Posterior cingulate gyrus (tissue), 11 donors: ENCODE measurements at regions not wholly inside any gene's neighbourhood (a gene's known extent, or its start where the extent isn't known, plus 50 kb on each side); places are given as distances from the start of the nearest gene placed in this dataset.

Experiments used
- DNase-seq, 10 donors: peaks; one replicate each; pipeline versions ENCODE4 v3.0.0 to v3.0.0-alpha.2; 2020 to 2021; ENCODE audit warnings: mixed read lengths in 3 of 10
- intact Hi-C: fragments of 100-400 bp; cut with DNase I; formaldehyde crosslinking; loops from one replicate; pipeline ENCODE4 v1.15.1; 2023

DNA sequence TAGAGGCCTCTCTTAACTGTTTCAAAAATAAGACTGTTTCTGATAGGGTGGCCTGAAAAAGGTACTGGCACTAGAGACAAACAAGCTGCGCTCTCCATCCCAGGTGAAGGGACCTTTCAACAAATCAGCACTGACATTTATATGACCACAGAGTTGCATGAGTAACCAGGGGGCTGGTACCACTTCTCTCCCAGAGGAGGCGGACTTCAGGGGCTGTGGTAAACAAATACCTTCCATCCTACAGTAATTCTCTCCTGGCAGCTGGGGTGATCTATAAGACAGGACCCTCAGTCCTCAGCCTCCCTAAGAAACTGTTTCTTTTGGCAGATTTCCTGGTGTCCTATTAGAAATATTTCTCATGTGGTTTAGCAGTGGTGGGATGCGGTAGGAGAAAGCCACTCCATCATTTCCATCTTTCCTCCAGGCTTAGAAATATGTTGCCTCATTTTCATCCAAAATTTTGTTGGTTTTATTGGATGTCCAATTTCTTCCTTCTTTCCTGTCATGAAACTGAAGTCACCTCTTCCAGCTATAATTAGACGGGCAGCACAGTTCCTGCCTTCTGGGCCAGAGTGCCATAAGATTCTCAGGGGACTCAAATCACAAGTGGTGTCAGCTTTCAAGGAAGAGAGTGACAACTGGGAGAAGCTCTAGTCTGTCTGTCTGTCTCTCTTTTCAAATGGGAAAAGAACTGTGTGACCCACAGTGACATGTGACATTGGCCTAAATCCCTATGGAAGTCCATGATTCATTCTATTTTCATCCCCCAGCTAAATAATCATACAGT, 96.4 kb downstream of the CYRIA start:
- no peak for DNase-seq

DNA sequence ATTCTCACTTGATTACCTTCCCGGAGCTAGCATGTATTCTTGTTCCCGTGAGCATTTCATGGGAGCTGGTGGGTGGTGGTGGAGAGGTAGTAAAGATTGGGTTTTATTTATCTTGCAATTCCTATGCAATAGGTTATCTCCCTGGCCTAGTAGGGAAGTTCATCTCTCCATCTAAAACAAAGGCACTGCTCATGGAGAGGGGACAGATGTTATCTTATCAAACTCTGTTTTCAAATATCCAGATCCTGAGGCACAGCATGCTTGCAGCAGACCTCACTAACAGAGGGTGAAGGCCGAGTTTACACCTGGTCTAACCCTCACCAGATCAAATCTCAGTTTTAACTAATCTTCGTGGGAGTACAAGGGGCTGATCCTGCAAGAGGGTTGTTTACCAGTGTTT, 98.9 kb downstream of the CYRIA start:
- DNase-seq, result no peak
- intact Hi-C loops, result no loop called here

More for the DNA sequence above, 96.4 kb downstream of the CYRIA start:
- intact Hi-C loops, result no loop called here

DNA sequence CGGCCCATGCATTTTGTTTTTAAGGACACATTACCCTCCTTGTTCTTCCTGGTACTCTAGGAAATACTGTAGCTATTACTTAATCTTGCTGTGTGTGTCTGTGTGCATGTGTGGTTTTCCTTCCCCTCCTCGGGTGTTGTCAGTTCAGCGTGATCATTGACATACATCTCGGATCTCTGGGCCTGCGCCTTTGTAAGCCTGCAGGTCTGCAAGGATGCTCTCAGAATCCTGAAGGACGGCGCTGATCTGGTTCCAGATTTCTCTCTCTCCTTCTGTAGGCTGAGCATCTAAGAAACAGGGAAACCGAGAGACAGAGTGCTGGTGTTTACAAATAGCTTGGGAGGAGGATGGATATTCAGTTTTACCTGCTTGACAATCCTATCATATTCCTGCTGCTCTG, 100.2 kb downstream of the CYRIA start:
- intact Hi-C loops, result no loop called here
- DNase-seq, result peak in 4 of 10 donors; percentile 14 to 75 (median 42)

DNA sequence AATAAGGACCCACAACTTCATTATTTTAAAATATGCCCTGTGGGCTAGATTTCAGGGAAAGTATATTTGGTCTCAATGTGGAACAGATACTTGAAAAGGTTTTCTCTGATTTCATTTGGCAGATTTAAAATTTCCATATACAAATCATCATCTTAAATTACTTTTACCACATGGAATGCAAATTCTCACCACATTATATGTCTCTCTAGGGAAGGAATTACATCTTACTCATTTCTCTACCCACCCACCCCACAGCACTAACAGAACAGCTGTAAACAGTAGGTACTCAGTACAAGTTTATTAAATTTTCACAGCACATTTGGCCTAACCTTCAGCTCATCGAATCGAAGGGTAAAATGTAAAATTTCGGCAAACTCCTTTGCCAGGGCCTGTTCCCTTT, 104.0 kb downstream of the CYRIA start:
- no peak for DNase-seq
- intact Hi-C loops, result no loop called here

DNA sequence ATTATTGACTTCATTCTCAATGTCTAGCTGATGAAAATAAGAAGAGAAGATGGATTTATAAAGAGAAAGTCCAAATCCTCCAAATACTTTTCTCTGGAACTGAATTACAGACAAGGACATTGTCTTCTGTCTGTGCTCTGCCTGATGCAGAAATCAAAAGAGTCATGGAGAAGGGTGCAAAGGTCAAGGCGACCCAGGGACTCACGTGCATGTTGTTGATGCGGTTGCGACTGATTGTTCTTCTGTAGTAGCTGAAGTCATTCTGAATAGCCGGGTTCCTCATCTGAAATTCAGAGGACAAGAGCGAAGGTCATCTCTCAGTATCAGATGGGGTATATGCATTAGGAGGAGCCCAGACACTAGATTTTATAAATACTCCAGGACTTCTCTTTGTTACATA, 104.4 kb downstream of the CYRIA start:
- intact Hi-C loops, result no loop called here
- no peak for DNase-seq

DNA sequence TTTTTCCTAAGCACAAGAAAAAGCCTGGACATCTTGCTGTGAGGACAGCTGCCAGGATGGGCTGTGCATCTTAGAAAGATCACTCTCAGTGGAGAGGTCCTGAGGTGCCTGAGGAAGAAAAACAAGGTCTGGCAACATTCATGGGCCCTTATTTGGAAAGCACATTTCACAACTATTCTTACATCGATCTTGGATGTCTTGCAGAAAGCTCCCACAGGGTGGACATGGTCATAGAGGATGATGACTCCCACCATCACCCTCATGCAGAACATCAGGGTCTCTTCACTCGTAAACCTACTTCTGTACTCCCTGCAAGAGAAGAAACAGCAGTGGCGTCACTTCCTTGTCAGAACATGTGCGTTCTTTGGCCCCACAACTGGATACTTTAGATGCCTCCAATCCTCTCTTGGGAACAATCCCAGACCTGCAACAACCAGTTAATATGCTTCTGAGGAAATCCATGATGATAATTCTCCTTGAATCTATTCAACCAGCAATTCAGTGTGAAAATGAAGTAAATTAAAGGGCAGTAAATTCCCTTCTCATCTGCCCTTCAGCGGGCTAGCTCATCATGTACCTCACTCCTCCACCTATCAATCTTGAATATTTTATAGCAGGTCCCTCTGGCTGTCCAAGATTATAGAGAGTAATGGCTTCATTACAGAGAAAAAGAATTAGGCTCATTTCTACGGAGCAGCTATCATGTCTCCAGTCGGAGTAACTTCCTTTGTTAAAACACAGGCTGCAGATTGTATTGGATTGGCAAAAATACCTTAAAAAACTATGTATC, 106.2 kb downstream of the CYRIA start:
- intact Hi-C loops, result loop anchor here (10.0 kb wide), 1 partner anchor 1275 kb away; no protein-coding TSS in a partner anchor
- no peak for DNase-seq

DNA sequence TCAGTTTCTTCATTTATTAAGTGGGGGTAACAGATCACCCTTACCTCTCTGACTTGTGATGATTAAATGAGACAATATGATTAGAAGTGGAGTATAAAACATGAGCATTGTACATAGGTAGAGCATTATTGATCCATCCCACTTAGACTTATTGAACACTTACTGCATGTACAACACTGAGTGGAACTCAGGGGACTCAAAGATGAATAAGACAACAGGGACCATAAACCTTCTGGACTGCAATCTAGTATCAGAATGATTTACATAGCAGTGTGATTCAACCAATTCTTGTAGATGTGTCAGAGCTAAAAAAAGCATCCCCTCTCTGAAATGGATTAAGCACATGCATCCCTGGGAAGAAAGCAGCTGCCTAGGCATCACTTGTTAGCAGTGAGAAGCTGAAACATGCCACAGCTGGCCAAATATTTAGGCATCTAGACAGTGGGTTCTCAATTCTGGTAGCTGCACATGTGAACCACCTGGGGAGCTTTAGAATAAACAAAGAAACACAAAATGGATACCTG, 111.5 kb downstream of the CYRIA start:
- intact Hi-C loops, result loop anchor here (2.0 to 10.0 kb wide), 2 partner anchors 203 to 1269 kb away; no protein-coding TSS in a partner anchor
- no peak for DNase-seq

DNA sequence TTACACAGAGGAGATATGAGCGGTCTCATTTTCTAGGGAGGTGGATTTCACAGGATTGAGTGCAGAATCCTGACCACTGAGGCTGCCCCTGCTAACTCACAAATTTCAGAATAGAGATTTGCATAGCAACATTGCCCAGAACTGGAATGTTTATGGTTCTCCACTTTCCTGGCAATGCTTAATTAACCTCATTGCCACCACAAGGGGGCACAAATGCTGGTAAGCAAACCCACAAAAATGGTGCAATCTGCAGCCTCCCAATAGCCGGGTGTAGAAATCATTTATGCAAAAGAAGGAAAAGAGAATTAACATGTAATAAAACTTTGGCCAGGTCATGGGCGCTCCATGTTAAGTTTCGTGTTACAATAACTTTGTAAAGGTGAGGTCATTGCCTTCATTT, 112.4 kb downstream of the CYRIA start:
- DNase-seq, result peak in 6 of 10 donors; percentile 14 to 82 (median 36)
- intact Hi-C loops, result loop anchor here (1.0 to 10.0 kb wide), 2 partner anchors 55 to 1268 kb away; no protein-coding TSS in a partner anchor

DNA sequence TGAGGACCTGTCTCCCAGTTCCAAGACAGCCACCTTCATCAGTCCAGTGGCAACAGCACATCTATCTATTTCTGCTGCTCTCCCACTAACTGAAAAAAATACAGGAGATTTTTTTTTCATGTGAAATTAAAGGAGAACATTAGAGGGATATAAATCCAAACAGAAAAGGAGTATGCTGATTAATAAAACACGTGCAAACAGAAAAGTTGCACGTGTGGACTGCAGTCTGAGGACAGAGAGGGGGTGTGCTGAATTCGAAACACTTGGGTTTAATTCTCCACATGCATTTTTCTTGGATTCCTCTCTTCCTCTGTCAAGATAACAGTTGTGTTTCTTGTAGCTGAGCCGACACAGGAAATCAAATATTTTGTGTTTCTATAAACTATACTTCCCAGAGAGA, 113.4 kb downstream of the CYRIA start:
- intact Hi-C loops, result loop anchor here (10.0 kb wide), 1 partner anchor 1267 kb away; no protein-coding TSS in a partner anchor
- no peak for DNase-seq

DNA sequence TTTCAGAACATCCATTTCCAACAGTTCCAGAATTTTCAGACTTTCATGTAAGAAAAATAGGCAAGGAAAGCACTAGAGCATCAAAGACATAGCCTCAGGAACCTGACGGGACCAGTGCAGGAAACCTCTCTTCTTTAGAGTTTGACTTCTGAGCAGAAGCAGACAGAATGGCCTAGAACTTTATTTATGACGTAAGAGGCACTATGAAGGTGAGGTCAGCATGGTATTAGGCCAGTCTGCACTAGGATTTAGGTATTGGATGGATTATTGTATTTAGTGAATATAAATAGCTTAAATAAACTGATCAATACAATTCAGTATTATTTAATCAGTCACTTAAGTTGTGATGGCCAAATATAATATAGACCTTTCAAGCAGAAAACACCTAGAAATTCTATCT, 117.6 kb downstream of the CYRIA start:
- intact Hi-C loops, result no loop called here

DNA sequence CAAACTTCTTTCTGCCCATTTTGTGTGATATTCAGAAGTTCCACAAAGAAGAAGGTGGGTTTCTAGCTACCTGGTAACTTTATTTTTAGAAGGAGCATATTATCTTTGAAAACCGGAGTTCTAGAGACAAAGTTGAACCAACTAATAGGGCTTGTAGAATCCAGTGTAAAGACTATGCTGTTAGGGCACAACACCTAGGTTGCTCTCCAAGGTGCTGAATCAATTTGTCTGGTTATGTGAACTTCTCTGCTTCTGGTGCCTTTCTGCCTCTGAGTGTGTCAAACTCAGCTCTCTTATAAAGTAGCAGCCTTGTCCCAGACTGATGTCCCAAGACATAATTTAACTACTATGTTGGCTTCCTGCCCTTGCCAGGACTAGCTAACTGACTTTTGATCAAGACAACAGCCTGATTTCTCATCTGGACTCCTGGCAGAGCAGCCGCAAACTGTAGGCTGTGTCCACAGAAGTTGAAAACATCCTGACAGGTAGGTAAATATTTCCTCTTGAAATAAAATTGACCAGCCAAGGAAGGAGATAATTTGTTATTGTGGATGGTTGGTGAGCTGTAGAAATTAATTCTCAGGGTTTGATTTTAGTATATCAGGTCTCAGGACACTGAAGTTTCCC, 119.4 kb downstream of the CYRIA start:
- intact Hi-C loops, result no loop called here
- no peak for DNase-seq

More for the DNA sequence above, 117.6 kb downstream of the CYRIA start:
- DNase-seq, result no peak

DNA sequence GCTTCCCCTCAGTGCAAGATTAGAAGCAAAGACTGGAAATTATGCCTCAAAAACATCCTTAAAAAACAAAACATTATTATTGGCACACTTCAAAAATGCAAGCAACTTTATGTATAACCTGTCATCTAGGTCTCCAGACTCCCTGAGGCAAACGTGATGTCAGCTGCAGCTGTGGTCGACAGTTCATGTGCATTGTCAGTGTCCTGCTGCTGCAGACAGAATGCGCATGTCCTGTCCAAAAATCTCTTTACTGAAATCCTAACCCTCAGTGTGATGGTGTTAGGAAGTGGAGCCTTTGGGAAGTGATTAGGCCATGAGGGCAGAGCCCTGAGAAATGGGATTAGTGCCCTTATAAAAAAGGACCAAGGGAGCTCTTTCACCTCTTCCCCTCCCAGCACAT, 126.9 kb downstream of the CYRIA start:
- intact Hi-C loops, result no loop called here
- DNase-seq, result no peak

DNA sequence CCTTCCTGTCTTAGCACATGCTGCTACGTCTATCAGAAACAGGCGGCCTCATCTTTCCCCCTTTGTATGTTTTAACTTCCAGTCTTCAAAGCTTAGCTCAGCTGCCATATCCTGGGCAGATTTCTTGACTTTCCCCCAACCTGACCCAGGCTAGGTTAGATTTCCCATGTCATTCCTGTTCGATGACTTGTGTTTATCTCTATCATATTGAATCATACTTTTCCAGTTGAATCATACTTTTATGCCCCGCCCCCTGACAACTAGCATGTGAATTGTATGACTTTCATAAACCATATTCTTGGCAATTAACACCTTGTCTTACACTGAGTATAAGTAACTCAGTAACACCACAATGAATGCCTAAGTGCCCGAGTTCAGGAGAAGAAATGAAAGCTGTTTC, 128.3 kb downstream of the CYRIA start:
- no peak for DNase-seq
- intact Hi-C loops, result no loop called here

DNA sequence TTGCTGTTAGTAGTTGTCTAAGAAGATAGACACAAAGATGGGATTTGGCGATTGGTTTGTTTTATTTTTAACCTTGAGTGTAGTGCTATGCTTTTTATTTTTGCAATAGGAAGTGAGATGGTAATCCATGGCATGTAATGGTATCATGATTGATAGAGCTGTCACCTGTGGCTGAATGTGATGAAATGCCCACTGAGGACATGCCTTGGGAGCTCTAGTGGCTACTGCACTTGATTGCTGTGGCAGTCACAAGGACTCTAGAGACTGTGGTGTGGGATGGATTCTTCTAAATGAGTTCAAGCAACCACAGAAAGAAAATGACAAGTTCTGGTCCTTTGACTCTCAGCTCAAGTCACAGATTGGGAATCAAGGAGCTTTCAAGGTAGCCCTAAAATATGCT, 139.4 kb downstream of the CYRIA start:
- intact Hi-C loops, result no loop called here
- no peak for DNase-seq

DNA sequence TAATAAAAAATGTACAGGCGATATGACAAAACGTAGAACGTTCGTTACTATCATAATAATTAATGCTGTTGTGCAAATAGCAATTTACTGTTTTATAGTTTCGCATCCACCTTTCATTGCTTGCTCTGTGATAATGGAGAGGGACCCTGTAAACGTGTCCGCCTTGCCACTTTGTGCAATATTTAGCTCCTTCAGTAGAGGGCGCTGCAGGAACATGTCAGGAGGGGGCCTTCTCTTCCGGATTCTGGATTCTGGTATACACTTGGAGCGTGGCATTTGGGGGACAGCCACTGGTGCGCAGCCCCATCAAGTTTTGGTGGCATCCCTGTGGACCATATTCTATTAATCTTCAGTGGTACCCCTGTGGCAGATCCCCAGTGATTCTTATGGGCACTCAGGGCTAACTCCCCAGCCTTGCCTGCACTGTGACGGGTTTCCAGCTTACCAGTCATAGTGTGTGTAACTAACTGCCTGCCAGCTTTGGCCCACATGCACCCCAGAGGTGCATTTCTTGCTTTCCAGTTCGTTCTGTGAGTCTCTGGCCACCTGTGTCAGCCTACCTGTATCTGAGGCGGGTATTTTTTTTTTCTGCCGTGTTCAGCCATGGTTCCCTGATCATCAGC, 140.3 kb downstream of the CYRIA start:
- intact Hi-C loops, result no loop called here
- DNase-seq, result no peak

DNA sequence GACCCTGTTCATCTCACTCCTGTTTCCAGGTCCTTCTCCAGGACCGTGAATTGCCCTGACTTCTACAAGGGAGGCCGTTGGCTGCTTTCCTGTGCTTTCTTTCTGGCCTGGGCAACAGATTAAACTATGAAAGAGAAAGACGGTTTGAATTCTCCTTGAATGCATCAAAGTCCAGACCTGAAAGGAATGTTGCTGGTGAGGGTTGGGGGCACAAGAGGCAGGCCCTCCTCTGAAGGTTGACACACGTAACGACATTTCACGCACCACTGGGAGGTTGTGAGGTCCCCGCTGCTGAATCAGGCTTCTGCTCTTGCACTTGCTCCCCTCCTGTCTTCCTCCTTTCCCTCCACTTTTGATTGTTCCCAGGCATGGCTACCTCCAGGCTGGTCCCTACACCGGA, 141.9 kb downstream of the CYRIA start:
- intact Hi-C loops, result no loop called here
- no peak for DNase-seq

DNA sequence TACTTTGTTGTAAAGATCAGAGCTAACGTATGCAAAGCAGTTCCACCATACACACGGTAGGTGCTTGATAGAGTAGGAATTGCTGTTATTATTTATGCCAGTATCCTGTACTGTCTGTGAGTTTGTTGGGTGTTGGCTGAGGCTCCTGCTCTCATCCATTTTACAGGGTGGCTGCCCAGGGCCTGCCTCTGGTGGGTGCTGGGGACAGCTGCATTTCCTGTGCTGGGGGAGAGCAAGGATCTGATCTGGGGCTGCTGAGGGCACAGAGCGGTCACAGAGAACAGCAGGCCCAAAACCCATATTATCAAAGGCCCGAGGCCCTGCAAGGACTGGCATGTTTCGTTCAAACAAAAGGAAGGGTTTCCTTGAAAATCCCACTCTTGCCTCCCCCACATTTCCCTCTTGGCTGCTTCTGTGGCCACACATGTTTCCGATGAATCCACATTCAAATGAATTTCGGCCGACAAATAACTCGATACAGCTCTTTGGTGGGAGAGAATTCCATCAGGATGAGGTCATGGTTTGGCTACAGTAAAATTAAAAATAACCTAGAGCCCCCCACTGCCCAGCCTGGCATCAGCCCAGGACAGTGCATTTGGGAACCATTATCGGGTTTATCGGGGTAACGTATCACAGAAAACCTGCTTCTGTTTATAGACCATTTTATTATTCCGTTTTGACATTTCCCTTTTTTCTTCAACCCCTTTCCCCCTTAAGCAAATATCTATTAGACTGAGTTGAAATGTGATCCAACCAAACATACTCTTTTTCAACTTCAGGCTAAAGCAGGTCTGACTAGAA, 143.4 kb downstream of the CYRIA start:
- DNase-seq, result no peak

DNA sequence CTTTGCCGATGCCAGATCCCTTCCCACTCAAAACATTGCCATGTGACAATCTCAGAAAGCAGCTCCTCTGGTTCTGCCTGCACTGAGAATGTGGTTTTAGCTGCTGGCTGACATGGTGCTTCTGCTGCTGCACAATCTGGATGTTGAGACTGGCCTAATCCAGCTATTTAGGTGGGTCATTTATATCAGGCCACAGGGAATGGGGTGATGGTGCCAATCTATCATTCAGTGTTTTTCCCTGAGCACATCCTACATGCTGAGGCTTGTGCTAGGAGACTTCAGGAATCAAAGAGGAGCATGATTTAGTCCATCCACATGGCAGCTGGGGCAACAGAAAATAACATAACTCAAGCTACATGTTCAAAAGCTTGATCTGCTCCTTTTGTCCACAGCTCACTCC, 144.7 kb downstream of the CYRIA start:
- intact Hi-C loops, result no loop called here
- no peak for DNase-seq

More for the DNA sequence above, 143.4 kb downstream of the CYRIA start:
- intact Hi-C loops, result no loop called here

DNA sequence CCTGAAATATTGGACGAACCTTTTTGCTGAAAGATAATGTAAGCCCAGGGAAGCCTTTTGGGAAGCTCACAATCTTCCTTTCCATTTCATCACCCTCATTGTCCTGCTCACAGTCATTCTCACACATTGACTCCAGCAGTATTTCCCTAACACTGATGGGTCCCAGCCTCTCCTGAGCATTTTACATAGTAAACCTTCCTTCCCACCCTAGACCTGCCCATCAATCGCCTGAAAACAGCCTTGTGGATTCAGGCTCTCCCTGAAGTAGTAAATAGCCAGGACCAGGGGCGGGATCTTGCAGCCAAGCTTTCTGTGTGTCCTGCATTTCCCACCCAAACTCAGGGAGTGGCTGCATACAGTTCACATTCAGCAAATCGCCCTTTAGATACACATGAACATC, 149.9 kb downstream of the CYRIA start:
- intact Hi-C loops, result no loop called here
- no peak for DNase-seq

DNA sequence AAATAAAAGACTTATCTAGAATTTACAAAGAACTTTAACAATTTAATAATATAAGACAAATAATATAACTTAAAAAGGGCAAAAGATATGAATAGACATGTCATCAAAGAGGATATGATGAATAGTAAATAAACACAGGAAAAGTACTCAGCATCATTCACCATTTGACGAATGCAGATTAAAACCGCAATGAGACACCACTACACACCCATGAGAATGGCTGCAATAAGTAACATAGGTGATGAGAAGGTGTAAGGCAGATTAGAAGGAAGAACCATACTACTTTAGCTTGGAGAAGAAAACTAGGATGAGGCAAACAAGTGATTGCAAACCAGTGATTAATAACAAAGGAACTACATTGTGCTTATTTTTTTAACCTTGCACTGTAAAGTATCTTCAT, 152.0 kb downstream of the CYRIA start:
- no peak for DNase-seq
- intact Hi-C loops, result no loop called here
